Rectal smooth muscle tissue (tissue), 1 donor: ENCODE measurements at regions not wholly inside any gene's neighbourhood (a gene's known extent, or its start where the extent isn't known, plus 50 kb on each side); places are given as distances from the start of the nearest gene placed in this dataset.
"Not testable (repeated sequence)": the region's sequence is repeated elsewhere in the genome, so short reads cannot be mapped to it uniquely, and the experiment has no call there.

Experiments
- H3K27ac ChIP-seq: one replicate; pipeline ENCODE4 v1.7.0; 2013; ENCODE audit warnings: low read depth, low read length, inconsistent platforms
- H3K27me3 ChIP-seq: one replicate; pipeline ENCODE4 v1.7.0; 2013; ENCODE audit warnings: low read length; ENCODE audit not compliant: control insufficient read depth, insufficient read depth
- H3K36me3 ChIP-seq: one replicate; pipeline ENCODE4 v1.7.0; 2013; ENCODE audit warnings: low read length; ENCODE audit not compliant: control insufficient read depth, insufficient read depth
- H3K4me1 ChIP-seq: one replicate; pipeline ENCODE4 v1.7.0; 2013; ENCODE audit warnings: low read length; ENCODE audit not compliant: control insufficient read depth, insufficient read depth
- H3K4me3 ChIP-seq: one replicate; pipeline ENCODE4 v1.7.0; 2013; ENCODE audit warnings: low read length
- H3K9ac ChIP-seq: one replicate; pipeline ENCODE4 v1.7.0; 2013; ENCODE audit warnings: low read length

DNA sequence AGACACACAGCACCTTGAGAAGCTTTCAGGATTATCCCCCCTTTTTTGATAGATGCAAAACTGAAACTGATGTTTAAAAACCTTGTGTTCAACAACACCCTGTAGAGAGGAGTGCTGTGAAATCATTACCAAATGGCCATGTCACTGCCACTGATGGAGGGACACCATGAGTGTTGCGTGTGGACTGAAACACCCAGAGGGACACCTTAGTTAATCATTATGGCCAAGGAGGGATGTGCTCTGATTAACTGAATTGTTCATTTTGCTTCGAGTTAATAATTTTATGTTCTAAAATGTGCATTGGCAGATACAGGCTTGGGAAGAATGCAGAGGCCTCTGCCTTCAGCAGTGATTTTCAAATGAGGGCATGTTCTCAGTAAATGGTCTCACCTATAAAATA is 226.0 kb downstream of the KLF6 start:
- no peaks in the 10 kb centered on the region for H3K4me1 ChIP-seq
- H3K27ac ChIP-seq = no peak overlapping the region
- H3K27me3 ChIP-seq = no peaks in the 10 kb centered on the region
- H3K9ac ChIP-seq = no peak overlapping the region
- no peaks in the 10 kb centered on the region for H3K36me3 ChIP-seq
- H3K4me3 ChIP-seq = no peak overlapping the region

- not testable (repeated sequence) for H3K9ac ChIP-seq, H3K4me1 ChIP-seq, H3K4me3 ChIP-seq, H3K36me3 ChIP-seq, H3K27ac ChIP-seq, H3K27me3 ChIP-seq
Measured at GRCh38 chr10:3556191-3557017, 228.6 kb downstream of the KLF6 start.

DNA sequence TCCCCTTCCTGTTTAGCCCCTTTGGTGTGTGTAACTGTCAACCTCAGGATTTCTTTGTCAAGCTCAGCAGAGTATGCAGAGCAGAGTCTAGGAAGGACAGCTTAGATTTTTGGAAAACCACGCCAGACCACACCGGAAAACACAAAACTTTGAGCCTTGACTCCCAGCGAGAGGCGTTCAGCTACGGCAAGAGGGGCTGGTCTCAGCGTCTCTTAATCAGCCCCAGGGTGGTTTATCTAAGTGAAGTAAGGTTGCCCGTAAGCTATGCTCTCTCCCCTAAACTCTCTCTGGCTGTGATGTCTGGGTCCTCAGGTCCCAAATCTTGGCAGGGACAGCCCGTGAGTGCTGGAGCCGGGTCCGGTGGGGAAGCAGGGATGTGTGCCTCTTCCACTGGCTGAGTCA is 230.9 kb downstream of the KLF6 start:
- Histone ChIP-seq H3K9ac (no peak overlapping the region), H3K4me3 (no peak overlapping the region), H3K4me1 (no peaks in the 10 kb centered on the region), H3K36me3 (no peaks in the 10 kb centered on the region), H3K27me3 (no peaks in the 10 kb centered on the region), H3K27ac (no peak overlapping the region)

GRCh38 chr10:3552281-3552680 is 232.7 kb downstream of the KLF6 start:
- no peak overlapping the region for H3K9ac ChIP-seq
- H3K27me3 ChIP-seq = no peaks in the 10 kb centered on the region
- H3K27ac ChIP-seq = no peak overlapping the region
- H3K36me3 ChIP-seq = no peaks in the 10 kb centered on the region
- no peak overlapping the region for H3K4me3 ChIP-seq
- H3K4me1 ChIP-seq = no peaks in the 10 kb centered on the region

GRCh38 chr10:3551761-3552160 is 233.2 kb downstream of the KLF6 start:
- Histone ChIP-seq H3K27ac (no peak overlapping the region), H3K4me1 (no peaks in the 10 kb centered on the region), H3K4me3 (no peak overlapping the region), H3K27me3 (no peaks in the 10 kb centered on the region), H3K9ac (no peak overlapping the region), H3K36me3 (no peaks in the 10 kb centered on the region)

DNA sequence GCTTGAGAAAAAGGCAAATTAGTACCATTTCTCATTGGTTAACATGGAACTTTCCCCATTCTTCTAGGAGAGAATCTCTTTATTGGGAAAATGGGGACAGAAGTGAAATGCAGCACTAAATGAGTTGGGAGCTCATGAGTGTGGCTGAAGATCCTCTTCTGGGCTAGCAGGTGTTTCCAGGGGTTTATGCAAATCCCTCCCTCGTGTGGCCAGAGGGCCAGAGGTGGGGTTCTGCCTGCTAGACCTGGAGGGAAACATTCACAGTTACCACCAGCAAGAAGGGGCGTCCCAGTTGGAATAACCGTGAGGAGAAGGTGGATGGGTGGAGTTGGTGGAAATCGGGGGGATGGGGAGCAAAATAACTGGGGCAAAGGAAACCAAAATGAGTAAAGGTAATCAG is 235.9 kb downstream of the KLF6 start:
- H3K27me3 ChIP-seq = no peaks in the 10 kb centered on the region

GRCh38 chr10:3548702-3549101 is 236.3 kb downstream of the KLF6 start:
- Histone ChIP-seq H3K36me3 (no peaks in the 10 kb centered on the region), H3K27me3 (no peaks in the 10 kb centered on the region), H3K9ac (no peak overlapping the region), H3K4me3 (no peak overlapping the region), H3K27ac (no peak overlapping the region), H3K4me1 (no peaks in the 10 kb centered on the region)

More for the DNA sequence above, 235.9 kb downstream of the KLF6 start:
- H3K9ac ChIP-seq = no peak overlapping the region
- no peaks in the 10 kb centered on the region for H3K36me3 ChIP-seq
- no peak overlapping the region for H3K27ac ChIP-seq
- no peak overlapping the region for H3K4me3 ChIP-seq
- no peaks in the 10 kb centered on the region for H3K4me1 ChIP-seq

- Histone ChIP-seq H3K4me1 (no peaks in the 10 kb centered on the region), H3K36me3 (no peaks in the 10 kb centered on the region), H3K4me3 (no peak overlapping the region), H3K27ac (no peak overlapping the region), H3K9ac (no peak overlapping the region), H3K27me3 (no peaks in the 10 kb centered on the region)
Measured at GRCh38 chr10:3548076-3548475, 236.9 kb downstream of the KLF6 start.

DNA sequence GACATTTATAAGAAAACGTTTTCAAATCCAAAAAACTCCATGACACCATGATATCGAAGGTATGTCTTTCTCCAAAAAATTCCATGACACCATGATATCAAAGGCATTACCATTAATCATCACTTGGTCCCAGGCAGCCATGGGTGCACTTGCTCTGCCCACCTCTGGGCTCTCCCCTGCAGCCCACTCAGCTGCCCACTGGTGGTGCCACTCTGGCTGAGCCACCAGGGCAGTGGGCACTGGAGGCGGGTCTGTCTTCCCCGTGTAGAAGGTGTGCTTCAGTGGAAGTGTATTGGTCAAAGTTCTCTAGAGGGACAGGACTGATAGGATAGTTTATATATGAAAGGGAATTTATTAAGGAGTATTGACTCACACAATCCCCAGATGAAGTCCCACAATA is 240.4 kb downstream of the KLF6 start:
- Histone ChIP-seq H3K4me1 (peaks cover under 1% of the 10 kb centered on the region), H3K4me3 (no peak overlapping the region), H3K36me3 (no peaks in the 10 kb centered on the region), H3K9ac (no peak overlapping the region), H3K27ac (no peak overlapping the region), H3K27me3 (no peaks in the 10 kb centered on the region)

DNA sequence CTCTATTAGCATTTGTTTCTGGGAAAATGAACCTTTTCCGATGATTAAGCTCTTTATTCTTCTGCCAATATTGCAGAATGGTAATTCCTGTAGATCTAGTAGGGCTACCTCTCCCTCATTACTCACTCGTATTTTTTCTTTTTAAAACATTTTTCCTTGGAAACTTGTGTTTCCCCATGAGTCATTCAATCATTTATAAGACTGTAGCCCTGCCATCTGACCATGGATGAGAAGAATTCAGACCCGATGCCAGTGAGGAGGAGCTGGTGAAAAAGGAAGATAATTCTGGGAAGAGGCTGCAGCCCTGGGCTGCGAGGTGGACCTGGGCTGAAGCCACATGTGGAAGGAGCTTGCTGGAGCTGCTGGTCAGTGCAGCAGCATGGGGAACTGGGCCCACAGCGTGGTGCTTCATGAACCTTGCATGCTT is 242.8 kb downstream of the KLF6 start:
- Histone ChIP-seq H3K9ac (no peak overlapping the region), H3K36me3 (no peaks in the 10 kb centered on the region), H3K27me3 (no peaks in the 10 kb centered on the region), H3K27ac (no peak overlapping the region), H3K4me1 (peaks cover 20% of the 10 kb centered on the region), H3K4me3 (no peak overlapping the region)

DNA sequence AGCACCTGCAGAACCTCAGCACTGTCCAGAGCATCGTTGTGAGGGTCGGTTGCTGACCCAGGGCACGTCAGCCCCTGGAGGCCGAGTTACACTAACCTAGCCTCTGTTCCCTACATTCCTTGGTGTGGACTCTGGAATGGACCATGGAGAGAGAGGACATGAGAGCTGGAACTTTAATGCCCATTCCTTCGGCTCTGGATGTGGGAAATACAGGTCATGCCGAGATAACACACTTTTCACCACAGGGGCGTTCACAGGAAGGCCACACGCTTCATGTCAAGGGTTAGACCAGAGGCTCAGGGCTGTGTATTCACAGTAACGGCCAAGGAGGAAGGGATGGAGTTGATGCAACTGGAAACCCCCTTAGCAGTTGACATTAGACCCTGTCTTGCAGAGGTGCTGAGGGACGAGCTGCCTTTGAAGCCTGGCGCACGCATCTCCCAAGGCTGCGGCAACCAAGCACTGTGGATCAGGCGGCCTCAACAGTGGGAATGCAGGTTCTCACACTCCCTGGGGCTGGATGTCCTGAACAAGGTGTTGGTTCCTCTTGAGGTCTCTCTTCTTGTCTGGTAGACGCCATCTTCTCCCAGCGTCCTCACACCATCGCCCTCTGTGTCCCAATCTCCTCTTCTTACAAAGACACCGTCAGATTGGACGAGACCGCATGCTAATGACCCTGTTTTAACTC is 245.2 kb downstream of the KLF6 start:
- peak overlapping the region; percentile 79 for H3K27ac ChIP-seq
- peaks cover 20% of the 10 kb centered on the region for H3K4me1 ChIP-seq

GRCh38 chr10:3538656-3539531 is 246.1 kb downstream of the KLF6 start:
- peaks cover 20% of the 10 kb centered on the region for H3K4me1 ChIP-seq
- H3K9ac ChIP-seq = no peak overlapping the region
- no peaks in the 10 kb centered on the region for H3K27me3 ChIP-seq
- peak overlapping the region; percentile 79 for H3K27ac ChIP-seq
- peak overlapping the region; percentile 31 for H3K4me3 ChIP-seq
- no peaks in the 10 kb centered on the region for H3K36me3 ChIP-seq

More for the DNA sequence above, 245.2 kb downstream of the KLF6 start:
- Histone ChIP-seq H3K27me3 (no peaks in the 10 kb centered on the region), H3K9ac (no peak overlapping the region), H3K36me3 (no peaks in the 10 kb centered on the region), H3K4me3 (no peak overlapping the region)
